Stimulated activated CD8-positive, alpha-beta memory T cell treated with anti-CD3 and anti-CD28 coated beads, Interleukin-12 subunit alpha, Interleukin-12 subunit beta, amount 100 ng/mL, for 4 hours (primary cell): ENCODE measurements at regions not wholly inside any gene's neighbourhood (a gene's known extent, or its start where the extent isn't known, plus 50 kb on each side); places are given as distances from the start of the nearest gene placed in this dataset.

ENCODE experiments used
- DNase-seq: peaks from one replicate; pipeline ENCODE4 v3.0.0-alpha.2; 2020; ENCODE audit warnings: low read depth

DNA sequence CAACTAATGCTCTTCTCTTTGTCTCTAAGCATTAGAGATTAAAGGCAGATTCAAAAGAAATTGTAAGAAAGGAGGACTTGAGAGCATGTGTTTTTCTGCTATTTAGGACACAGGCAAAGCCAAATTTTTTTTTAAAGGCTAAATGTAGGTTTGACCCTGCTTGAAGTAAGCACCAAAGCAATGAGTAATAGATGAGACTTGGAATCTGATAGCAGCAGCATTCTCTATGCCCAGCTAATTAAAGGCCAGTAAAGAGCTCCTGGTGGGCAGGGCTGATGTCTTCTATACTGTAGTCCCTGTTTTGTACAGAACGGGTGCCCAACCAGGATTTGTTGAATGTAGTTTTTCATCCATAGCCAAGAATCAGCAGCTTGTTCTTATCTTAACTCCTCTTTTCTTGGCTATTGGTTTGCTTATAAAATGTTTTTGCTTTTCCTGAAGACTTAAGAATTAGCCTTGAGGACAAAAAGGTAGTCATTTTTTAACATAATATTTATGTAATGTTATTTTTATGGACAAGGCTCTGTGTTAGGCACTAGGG, 179.6 kb downstream of the LMO4 start:
- no peak for DNase-seq

DNA sequence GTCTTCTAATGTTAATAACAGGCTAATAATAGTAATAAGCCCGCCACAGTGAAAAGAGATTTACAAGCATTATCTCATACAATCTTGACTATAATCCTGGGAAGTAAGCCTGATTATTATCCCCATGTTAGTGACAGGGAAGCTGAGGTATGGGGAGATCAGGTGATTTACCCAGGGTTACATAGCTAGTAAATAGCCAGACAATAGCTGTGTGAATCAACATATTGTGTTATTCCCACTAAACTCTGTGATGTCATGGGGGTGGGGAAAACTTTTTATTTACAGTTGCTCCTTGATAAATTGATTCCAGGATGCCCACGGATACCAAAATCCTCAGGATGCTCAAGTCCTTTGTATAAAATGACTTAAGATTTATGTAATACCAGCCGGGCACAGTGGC, 181.9 kb downstream of the LMO4 start:
- no peak for DNase-seq

- DNase-seq, result no peak
Measured at GRCh38 chr1:87511449-87511848, 182.8 kb downstream of the LMO4 start.

GRCh38 chr1:87512431-87512830, 183.8 kb downstream of the LMO4 start:
- no peak for DNase-seq

- DNase-seq, result no peak
Measured at GRCh38 chr1:87513255-87513654, 184.6 kb downstream of the LMO4 start.

DNA sequence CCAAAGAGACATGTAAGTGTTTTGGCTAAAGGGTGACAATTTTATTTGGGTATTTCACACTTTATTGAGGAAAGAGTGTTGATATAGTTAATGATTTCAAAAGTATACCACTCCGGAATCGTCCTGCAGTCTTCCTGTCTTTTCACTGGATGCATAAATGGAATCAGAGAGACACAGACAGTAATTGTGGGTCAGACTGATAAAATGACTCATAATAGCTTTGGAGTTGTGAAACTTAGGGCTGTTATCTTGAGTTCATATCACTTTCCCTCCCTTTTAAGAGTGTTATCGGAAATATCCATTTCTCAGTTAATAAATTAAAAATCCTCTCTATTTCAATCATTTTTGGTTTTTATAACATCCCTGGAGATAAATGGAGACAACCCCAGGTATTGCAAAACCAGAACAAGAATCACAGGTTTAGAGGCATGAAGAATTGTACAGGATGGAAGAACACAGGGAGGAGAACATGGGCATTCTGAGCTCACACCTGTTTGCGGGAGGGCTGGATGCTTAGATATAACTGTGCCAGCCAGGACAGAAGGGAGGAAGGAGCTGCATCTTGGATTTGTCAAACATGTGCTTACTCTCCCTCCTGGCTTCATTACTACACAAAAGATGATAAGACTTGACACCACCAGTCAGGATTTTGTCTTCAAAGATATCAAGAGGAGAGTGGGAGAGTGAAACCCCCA, 185.4 kb downstream of the LMO4 start:
- no peak for DNase-seq

GRCh38 chr1:87515781-87516180, 187.1 kb downstream of the LMO4 start:
- DNase-seq, result no peak

- no peak for DNase-seq
Measured at GRCh38 chr1:87518794-87519193, 190.1 kb downstream of the LMO4 start.

- no peak for DNase-seq
Measured at GRCh38 chr1:87521452-87521851, 192.8 kb downstream of the LMO4 start.

- DNase-seq, result no peak
Measured at GRCh38 chr1:87523466-87523865, 194.8 kb downstream of the LMO4 start.

GRCh38 chr1:87524021-87524754, 195.5 kb downstream of the LMO4 start:
- no peak for DNase-seq

DNA sequence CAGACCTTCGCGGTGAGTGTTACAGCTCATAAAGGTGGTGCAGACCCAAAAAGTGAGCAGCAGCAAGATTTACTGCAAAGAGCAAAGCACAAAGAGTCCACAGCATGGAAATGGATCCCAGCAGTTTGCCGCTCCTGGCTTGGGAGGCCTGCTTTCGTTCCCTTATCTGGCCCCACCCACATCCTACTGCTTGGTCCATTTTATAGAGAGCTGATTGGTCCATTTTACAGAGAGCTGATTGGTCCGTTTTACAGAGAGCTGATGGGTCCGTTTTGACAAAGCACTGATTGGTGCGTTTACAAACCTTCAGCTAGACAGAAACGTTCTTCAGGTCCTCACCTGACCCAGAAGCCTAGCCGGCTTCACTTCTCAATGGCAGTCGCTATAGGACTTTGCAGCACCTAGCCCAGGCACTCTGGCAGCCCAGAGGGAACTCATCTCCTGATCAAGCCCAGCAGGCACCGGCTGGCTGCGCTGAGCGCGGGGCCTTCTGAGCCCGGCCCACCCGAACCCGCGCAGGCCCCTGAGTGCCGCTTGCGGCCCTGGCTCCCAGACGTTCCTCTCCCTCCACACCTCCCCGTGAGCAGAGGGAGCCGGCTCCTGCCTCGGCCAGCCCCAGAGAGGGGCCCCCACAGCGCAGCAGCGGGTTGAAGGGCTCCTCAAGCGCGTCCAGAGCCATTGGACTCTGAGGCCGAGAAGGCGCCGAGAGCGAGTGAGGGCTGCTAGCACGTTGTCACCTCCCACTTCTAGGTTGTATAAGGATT, 200.3 kb downstream of the LMO4 start:
- DNase-seq, result no peak

GRCh38 chr1:87530042-87530807, 201.5 kb downstream of the LMO4 start:
- DNase-seq, result no peak

- no peak for DNase-seq
Measured at GRCh38 chr1:87535551-87535950, 206.9 kb downstream of the LMO4 start.

DNA sequence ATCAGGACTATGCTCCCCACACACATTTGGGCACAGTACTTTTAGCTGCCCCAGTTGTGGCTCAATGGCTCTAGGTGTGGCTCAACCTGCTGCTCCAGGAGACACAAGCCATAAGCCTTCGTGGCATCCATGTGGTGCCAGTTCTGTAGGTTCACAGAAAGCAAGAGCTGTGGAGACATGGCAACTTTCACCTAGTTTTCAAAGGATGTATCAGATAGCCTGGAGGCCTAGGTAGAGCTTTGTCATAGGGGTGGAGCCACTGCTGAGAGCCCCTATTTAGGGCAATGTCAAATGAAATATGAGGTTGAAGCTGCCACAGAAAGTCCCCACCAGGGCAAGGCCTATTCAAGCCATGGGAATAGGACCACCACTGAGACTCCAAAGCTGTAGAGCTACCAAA, 210.5 kb downstream of the LMO4 start:
- no peak for DNase-seq

GRCh38 chr1:87542697-87543096, 214.0 kb downstream of the LMO4 start:
- DNase-seq, result no peak

- no peak for DNase-seq
Measured at GRCh38 chr1:87549738-87550137, 221.1 kb downstream of the LMO4 start.

- no peak for DNase-seq
Measured at GRCh38 chr1:87553511-87553910, 224.8 kb downstream of the LMO4 start.

DNA sequence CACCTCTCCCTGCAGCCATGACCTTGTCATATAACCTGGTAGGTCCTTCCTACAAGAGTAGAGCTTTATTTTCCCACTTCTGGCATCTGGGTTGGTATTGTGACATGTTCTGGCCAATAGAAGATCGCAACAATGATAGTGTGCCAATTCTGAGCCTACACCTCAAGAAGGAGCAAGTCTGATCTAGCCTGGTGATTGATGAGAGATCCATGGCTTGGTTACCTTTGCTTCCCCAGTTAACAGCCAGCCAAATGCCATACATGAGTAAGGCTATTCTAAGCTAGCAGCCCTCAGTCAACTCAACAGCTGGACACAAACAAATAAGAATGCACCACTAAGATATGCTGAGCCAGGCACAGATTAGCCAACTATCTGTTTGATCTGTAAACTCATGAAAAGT, 226.7 kb downstream of the LMO4 start:
- no peak for DNase-seq

GRCh38 chr1:87556326-87556725, 227.6 kb downstream of the LMO4 start:
- DNase-seq, result no peak

DNA sequence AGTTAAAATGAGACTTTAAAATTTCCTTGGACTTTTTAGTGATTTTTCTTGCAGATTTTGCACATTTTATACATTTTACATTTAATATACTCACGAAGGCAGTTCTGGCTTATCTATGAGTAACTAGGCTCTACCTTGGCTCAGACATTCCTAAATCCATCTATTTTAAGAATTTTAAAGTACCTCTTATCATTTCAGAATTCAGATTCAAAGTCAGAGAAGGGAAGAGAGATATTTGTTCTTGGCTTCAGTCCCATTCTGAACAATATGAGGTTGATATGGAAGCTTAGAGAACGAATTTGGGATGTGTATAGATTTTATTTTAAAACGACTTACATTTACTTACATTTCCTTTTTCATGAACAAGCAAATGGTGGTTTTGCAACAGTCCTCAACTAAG, 230.2 kb downstream of the LMO4 start:
- no peak for DNase-seq

DNA sequence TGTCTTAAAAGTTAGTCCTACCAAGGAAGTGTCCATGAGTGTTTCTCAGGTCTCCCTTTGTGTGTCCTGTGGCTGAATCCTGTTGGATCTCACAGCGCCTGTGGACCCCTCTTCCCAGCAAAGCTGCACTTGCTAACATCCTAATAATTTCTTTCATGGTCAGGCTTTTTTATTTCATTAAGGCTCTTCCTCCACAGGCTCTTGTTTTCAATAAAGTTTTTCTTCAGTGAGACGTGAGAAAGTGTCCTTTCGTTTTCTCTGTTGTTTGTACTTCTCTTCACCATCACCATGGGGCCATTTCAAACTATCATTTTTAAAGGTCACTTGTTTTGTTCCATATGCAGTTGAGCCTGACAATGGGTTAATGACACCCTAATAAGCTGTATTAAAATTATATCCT, 231.5 kb downstream of the LMO4 start:
- no peak for DNase-seq
